ENCODE measurements at regions not wholly inside any gene's neighbourhood (a gene's known extent, or its start where the extent isn't known, plus 50 kb on each side); places are given as distances from the start of the nearest gene placed in this dataset.
A peak's percentile ranks its signal among the peaks of the same experiment; 100 is the strongest.

DNA sequence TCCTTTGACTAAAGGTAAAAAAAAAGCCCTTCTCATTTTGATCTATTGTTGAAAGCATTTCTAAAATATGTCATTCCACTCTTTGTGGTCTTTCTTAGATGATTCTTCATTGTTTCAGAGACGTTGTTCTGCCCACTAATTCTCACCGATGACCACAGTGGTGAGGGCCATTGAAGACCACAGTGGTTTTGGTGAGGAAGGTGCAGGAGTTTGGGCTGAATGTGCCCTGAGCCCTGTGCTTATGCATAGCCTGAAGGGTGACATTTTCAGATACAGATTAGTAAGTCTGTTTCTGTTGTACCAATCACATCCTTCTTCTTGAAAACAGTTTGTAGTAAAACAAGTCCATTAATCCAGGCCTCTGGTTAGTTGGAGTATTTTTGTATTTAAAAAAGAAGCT is 251.3 kb upstream of the ATP5MC3 start:
- no peak overlapping the region for H3K4me3 ChIP-seq (ENCODE audit: low read depth, low read length)
- ChIA-PET CTCF (no interaction called here), POLR2A (no interaction called here)
- TF ChIP-seq, protein P1, sequence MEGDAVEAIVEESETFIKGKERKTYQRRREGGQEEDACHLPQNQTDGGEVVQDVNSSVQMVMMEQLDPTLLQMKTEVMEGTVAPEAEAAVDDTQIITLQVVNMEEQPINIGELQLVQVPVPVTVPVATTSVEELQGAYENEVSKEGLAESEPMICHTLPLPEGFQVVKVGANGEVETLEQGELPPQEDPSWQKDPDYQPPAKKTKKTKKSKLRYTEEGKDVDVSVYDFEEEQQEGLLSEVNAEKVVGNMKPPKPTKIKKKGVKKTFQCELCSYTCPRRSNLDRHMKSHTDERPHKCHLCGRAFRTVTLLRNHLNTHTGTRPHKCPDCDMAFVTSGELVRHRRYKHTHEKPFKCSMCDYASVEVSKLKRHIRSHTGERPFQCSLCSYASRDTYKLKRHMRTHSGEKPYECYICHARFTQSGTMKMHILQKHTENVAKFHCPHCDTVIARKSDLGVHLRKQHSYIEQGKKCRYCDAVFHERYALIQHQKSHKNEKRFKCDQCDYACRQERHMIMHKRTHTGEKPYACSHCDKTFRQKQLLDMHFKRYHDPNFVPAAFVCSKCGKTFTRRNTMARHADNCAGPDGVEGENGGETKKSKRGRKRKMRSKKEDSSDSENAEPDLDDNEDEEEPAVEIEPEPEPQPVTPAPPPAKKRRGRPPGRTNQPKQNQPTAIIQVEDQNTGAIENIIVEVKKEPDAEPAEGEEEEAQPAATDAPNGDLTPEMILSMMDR (IDR thresholded peaks at IDR 0.05; ENCODE audit: insufficient read depth, low read length, missing control alignments): no peak
- DNase-seq (ENCODE audit: low read depth, low spot score): no peak

DNA sequence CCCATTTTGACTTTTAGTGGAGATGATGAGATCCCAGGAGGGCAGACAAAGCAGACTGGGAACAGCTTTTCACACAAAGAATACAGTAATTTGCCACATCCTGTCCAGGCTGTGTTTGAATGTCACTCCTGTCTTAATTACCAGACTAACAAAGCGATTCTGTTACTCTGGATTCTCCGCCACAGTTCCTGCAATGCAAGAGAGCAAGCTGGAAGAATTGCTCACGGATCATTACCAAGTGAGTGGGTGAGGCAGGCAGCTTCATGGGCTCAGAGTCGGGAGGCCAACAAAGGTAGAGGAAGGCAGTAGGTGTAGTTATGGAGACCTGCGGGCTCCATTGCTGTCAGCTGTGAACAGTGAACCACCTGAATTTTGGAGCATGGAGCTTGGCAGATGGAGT is 250.5 kb upstream of the ATP5MC3 start:
- TF ChIP-seq, protein P1 (IDR thresholded peaks at IDR 0.05; ENCODE audit: insufficient read depth, low read length, missing control alignments): no peak
- H3K4me3 ChIP-seq (ENCODE audit: low read depth, low read length): no peak overlapping the region
- no peak for DNase-seq (ENCODE audit: low read depth, low spot score)
- CTCF ChIA-PET: no interaction called here
- POLR2A ChIA-PET: no interaction called here

DNA sequence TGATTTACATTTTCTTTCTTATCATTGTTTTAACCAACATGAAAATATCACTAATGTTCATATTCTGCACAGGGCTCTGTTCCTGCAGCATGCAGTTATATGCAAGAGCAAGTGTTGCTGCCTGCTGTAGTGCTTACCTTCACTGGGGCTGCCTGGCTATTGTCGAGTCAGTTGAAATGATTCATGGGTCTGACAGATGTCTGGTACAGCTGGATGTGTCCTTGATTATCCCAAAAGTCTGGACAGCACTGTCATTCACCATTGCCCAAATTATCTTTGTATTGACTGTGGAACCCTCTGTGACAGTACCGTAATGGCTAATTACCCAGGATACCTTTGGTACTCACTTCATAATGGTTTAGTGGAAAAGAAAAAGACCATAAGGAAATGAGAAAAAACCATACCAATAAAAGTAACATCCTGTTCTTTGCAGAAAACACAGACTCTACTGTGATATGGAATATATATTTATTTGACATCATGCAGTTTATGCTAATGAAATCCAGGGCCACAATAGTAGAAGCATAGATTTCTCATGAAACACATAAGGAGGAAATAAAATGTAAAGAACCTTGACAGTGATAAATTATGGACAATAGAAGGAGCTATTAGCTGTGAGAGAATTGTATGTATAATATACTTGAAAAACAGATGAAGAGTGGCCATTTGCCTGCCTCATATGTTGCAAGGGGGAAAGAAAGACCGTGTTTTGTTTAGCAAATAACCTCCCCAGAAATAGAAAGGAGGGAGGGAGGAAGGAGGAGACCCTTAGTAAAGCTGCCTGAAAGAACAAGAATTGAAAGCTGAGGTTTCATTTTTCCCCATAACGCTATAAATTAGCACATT is 249.8 kb upstream of the ATP5MC3 start:
- CTCF ChIA-PET: no interaction called here
- DNase-seq (ENCODE audit: low read depth, low spot score): no peak
- TF ChIP-seq, protein P1 (IDR thresholded peaks at IDR 0.05; ENCODE audit: insufficient read depth, low read length, missing control alignments): no peak
- H3K4me3 ChIP-seq (ENCODE audit: low read depth, low read length): no peak overlapping the region
- POLR2A ChIA-PET: no interaction called here

DNA sequence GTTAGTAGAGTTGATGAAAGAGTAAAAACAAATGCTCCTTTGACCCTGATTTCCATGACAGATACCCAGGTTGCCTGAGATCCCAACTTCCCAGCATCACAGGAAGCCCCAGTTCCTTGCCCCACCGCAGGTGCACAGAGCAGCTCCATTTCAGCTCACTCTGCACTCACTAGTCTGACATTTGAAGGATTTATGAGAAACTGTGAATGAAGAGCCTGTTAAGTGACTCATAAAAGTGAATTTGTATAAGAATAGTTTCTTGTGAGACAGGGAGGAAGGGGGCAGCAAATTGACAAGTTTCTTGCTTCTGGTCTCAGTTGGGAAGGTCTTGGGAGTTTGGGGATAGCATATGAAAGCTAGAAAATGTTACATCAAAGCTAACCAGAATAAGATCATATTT is 248.7 kb upstream of the ATP5MC3 start:
- TF ChIP-seq, protein P1 (IDR thresholded peaks at IDR 0.05; ENCODE audit: insufficient read depth, low read length, missing control alignments): no peak
- POLR2A ChIA-PET: no interaction called here
- CTCF ChIA-PET: no interaction called here
- no peak for DNase-seq (ENCODE audit: low read depth, low spot score)
- H3K4me3 ChIP-seq (ENCODE audit: low read depth, low read length): no peak overlapping the region

DNA sequence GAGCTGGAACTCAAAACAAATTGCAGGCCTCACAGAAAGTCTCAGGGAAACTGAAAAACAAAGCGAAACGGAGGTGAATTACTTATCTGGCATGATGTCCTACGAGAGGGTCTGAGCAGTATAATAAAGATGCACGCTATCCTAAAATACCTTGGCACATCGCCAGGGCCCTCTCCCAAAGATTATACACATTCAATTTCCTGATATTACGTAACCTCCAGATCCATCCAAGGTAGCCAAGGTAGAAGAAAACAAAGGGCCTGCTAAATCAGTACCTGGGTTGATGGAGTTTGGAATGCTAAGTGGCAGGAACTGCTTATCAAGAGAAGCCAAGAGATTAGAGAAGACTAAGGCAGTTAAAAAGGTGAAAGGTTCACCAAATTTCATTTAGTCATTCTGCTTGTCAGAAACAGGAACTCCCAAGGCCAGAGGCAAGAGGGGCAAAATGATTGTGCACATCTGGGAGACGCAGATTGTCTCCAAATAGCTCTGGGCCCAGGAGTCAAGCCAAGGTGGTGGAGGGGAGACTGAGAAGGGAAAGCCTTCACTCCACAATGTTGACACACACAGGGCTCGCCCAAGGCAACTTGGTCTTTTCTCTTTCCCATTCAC is 236.8 kb upstream of the ATP5MC3 start:
- ChIA-PET CTCF (interaction anchor here (0.6 kb wide), 1 partner anchor 157 kb away, joined by 3 read pairs; no protein-coding TSS in a partner anchor), POLR2A (no interaction called here)
- no peak overlapping the region for H3K4me3 ChIP-seq (ENCODE audit: low read depth, low read length)
- no peak for DNase-seq (ENCODE audit: low read depth, low spot score)
- TF ChIP-seq, protein P1 (IDR thresholded peaks at IDR 0.05; ENCODE audit: insufficient read depth, low read length, missing control alignments): no peak

DNA sequence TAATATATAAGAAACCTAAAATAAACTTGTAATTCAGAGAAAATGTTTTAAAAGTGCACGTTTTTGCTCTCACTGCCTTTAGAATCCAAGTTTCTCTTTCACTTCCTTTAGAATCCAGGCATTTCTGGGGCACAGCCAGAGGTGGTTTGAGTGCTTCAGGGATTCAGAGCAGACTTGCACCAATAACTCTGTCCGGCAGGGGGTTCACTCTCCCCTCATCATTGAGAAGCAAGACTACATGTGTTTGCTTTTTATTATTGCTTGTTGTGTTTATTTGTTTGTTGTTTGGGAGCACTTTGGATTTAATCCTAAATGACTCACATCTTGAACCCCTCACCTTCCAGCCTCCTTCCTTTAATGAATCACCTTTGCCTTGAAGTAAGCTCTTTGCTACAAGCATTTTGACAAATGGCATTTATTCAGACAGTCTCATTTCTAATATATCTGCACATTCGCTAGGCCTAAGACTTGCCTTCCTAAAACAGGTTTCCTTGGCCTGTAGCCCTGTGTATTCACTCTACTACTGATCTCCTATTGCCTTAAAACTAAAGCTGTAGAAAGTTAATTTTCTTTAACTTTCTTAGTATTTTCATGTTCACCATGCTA is 233.5 kb upstream of the ATP5MC3 start:
- CTCF ChIA-PET: interaction anchor here (0.7 to 3.5 kb wide), 11 partner anchors 12 to 682 kb away, joined by 3 to 18 read pairs (median 3); no protein-coding TSS in a partner anchor
- peak; percentile 16 for DNase-seq (ENCODE audit: low read depth, low spot score)
- TF ChIP-seq, protein P1 (IDR thresholded peaks at IDR 0.05; ENCODE audit: insufficient read depth, low read length, missing control alignments): peak; percentile 65

More for the DNA sequence above, 233.5 kb upstream of the ATP5MC3 start:
- H3K4me3 ChIP-seq (ENCODE audit: low read depth, low read length): no peak overlapping the region
- POLR2A ChIA-PET: no interaction called here

Data from AG04449 (cell line).